ENCODE measurements at regions not wholly inside any gene's neighbourhood (a gene's known extent, or its start where the extent isn't known, plus 50 kb on each side); places are given as distances from the start of the nearest gene placed in this dataset.

- H3K36me3 Mint-ChIP-seq (ENCODE audit: low read depth): no peaks in the 10 kb centered on the region
- peaks cover 24% of the 10 kb centered on the region for H3K9me3 Mint-ChIP-seq
- no peak overlapping the region for H3K4me3 Mint-ChIP-seq
- H3K27ac Mint-ChIP-seq: no peak overlapping the region
- no peaks in the 10 kb centered on the region for H3K4me1 Mint-ChIP-seq (ENCODE audit: low read depth)
- DNase-seq (ENCODE audit: low spot score): no peak
- intact Hi-C loops (cut with micrococcal nuclease): no loop called here
- no peaks in the 10 kb centered on the region for H3K27me3 Mint-ChIP-seq (ENCODE audit: insufficient read depth)
Observed at GRCh38 chr21:16797966-16798365, 714.9 kb upstream of the CXADR start.

- intact Hi-C loops (cut with micrococcal nuclease): no loop called here
- Mint-ChIP-seq H3K36me3 (ENCODE audit: low read depth) (no peaks in the 10 kb centered on the region), H3K9me3 (peaks cover 35% of the 10 kb centered on the region), H3K27ac (no peak overlapping the region), H3K27me3 (ENCODE audit: insufficient read depth) (no peaks in the 10 kb centered on the region), H3K4me3 (no peak overlapping the region), H3K4me1 (ENCODE audit: low read depth) (no peaks in the 10 kb centered on the region)
- no peak for DNase-seq (ENCODE audit: low spot score)
Observed at GRCh38 chr21:16800536-16801275, 712.1 kb upstream of the CXADR start.

DNA sequence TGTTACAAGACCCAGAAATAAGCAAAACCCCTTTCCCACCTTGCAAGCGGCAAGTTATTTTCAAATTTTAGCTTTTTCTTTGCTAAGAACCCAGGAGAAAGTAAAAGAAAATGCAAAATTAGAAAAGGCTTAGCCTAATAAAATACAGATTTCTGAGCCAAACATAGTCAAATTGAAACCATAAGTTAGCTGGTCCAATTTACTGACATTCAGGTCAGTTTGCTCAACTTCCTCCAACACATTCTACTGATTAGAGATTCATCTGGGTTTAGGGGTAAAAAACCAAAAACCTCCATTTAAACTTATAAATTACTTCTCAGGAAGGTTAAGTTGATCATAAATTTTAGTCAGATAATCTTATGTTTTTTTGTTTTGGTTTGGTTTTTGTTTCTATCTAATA is 701.8 kb upstream of the CXADR start:
- Mint-ChIP-seq H3K27ac (no peak overlapping the region), H3K4me3 (no peak overlapping the region), H3K36me3 (ENCODE audit: low read depth) (no peaks in the 10 kb centered on the region), H3K27me3 (ENCODE audit: insufficient read depth) (no peaks in the 10 kb centered on the region), H3K4me1 (ENCODE audit: low read depth) (no peaks in the 10 kb centered on the region), H3K9me3 (peaks cover 11% of the 10 kb centered on the region)
- intact Hi-C loops (cut with micrococcal nuclease): no loop called here
- no peak for DNase-seq (ENCODE audit: low spot score)

- Mint-ChIP-seq H3K4me3 (no peak overlapping the region), H3K36me3 (ENCODE audit: low read depth) (no peaks in the 10 kb centered on the region), H3K4me1 (ENCODE audit: low read depth) (no peaks in the 10 kb centered on the region), H3K27ac (no peak overlapping the region), H3K27me3 (ENCODE audit: insufficient read depth) (no peaks in the 10 kb centered on the region), H3K9me3 (peaks cover 5% of the 10 kb centered on the region)
- intact Hi-C loops (cut with micrococcal nuclease): no loop called here
- no peak for DNase-seq (ENCODE audit: low spot score)
Observed at GRCh38 chr21:16811970-16812369, 700.9 kb upstream of the CXADR start.

DNA sequence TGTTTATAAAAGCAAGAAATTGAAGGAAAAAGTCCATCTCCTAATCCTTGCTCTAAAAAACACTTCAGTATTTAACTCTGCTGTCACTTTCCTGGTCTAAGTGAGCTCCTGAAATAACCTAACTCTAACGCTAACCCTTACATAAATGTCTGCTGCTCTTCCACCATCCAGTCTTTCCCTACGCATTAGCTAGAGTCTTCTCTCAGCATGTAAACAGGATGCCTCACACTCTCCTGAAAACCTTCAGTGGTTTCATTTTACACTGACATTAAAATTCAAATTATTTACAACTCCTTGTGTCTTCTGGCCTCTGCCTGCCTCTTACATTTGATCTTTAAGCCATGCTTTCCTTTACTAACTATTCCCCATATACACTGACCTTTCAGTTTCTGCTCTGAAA is 697.6 kb upstream of the CXADR start:
- intact Hi-C loops (cut with micrococcal nuclease): no loop called here

GRCh38 chr21:16821588-16821987 is 691.3 kb upstream of the CXADR start:
- Mint-ChIP-seq H3K27me3 (ENCODE audit: insufficient read depth) (no peaks in the 10 kb centered on the region), H3K36me3 (ENCODE audit: low read depth) (no peaks in the 10 kb centered on the region), H3K4me3 (no peak overlapping the region), H3K4me1 (ENCODE audit: low read depth) (no peaks in the 10 kb centered on the region), H3K27ac (no peak overlapping the region), H3K9me3 (peaks cover 39% of the 10 kb centered on the region)
- no peak for DNase-seq (ENCODE audit: low spot score)
- intact Hi-C loops (cut with micrococcal nuclease): no loop called here

More for the DNA sequence above, 697.6 kb upstream of the CXADR start:
- Mint-ChIP-seq H3K36me3 (ENCODE audit: low read depth) (no peaks in the 10 kb centered on the region), H3K4me1 (ENCODE audit: low read depth) (no peaks in the 10 kb centered on the region), H3K27ac (no peak overlapping the region), H3K27me3 (ENCODE audit: insufficient read depth) (no peaks in the 10 kb centered on the region), H3K4me3 (no peak overlapping the region), H3K9me3 (peaks cover 6% of the 10 kb centered on the region)
- DNase-seq (ENCODE audit: low spot score): no peak

DNA sequence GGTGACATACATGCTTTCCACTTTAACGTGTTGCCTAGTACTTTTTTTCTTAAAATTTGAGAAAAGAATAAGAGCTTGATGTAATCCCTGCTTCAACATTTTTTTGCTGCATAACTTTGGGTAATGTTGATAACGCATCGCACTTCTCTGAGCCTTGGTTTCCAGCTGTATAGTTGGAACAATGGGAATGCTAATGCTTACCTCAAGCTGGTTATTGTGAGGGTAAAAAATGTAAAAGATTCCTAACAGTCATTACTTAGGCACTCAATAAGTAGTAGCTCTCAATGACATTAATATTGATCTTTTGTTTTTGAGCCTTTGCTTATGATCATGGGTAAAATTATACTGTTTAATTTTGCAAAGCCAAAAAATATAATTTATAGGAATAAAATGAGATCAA is 683.3 kb upstream of the CXADR start:
- H3K36me3 Mint-ChIP-seq (ENCODE audit: low read depth): no peaks in the 10 kb centered on the region
- intact Hi-C loops (cut with micrococcal nuclease): no loop called here
- peaks cover 12% of the 10 kb centered on the region for H3K9me3 Mint-ChIP-seq

DNA sequence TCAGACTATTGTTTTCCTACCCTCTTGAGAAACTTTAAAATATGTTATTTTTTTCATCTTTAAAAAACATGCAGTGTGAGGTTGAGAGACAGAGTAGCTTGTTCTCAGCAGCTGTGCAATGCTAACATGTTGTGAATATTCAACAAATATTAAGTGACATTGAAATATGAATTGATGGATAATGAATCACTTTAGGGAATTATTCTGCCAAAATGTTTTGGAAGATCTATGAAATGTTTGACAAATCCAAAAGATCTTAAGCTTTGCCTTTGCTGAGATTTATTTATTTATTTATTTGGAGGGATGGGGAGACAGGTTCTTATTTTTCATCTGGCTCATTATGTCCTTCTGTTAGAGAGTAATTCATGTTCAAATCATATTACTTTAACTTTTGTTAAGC is 680.1 kb upstream of the CXADR start:
- intact Hi-C loops (cut with micrococcal nuclease): no loop called here
- Mint-ChIP-seq H3K4me1 (ENCODE audit: low read depth) (no peaks in the 10 kb centered on the region), H3K27me3 (ENCODE audit: insufficient read depth) (no peaks in the 10 kb centered on the region), H3K9me3 (peaks cover 6% of the 10 kb centered on the region), H3K36me3 (ENCODE audit: low read depth) (no peaks in the 10 kb centered on the region), H3K27ac (no peak overlapping the region), H3K4me3 (no peak overlapping the region)
- no peak for DNase-seq (ENCODE audit: low spot score)

More for the DNA sequence above, 683.3 kb upstream of the CXADR start:
- Mint-ChIP-seq H3K4me3 (no peak overlapping the region), H3K27me3 (ENCODE audit: insufficient read depth) (no peaks in the 10 kb centered on the region), H3K4me1 (ENCODE audit: low read depth) (no peaks in the 10 kb centered on the region), H3K27ac (no peak overlapping the region)
- DNase-seq (ENCODE audit: low spot score): no peak

DNA sequence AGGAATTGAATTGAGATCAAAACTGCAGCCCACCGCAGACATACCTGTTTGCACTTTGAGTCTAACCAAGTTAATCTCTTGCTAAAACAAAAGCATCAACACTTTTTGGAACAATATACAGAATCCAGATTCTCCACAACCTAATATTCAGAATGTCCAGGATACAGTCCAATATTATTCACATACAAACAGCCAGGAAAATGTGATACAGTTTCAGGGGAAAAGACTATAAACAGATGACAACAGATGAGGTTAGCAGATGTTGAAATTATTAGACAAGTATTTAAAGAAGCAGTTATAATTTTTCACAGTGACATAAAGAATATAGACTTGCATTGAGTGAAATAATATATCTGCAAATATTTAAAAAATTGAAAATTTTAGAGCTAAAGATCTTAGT is 678.1 kb upstream of the CXADR start:
- Mint-ChIP-seq H3K4me1 (ENCODE audit: low read depth) (no peaks in the 10 kb centered on the region), H3K36me3 (ENCODE audit: low read depth) (no peaks in the 10 kb centered on the region), H3K9me3 (peaks cover 14% of the 10 kb centered on the region), H3K4me3 (no peak overlapping the region), H3K27ac (no peak overlapping the region), H3K27me3 (ENCODE audit: insufficient read depth) (no peaks in the 10 kb centered on the region)
- DNase-seq (ENCODE audit: low spot score): no peak
- intact Hi-C loops (cut with micrococcal nuclease): no loop called here

GRCh38 chr21:16837321-16837720 is 675.5 kb upstream of the CXADR start:
- Mint-ChIP-seq H3K4me3 (no peak overlapping the region), H3K27ac (no peak overlapping the region), H3K9me3 (peaks cover 14% of the 10 kb centered on the region), H3K36me3 (ENCODE audit: low read depth) (no peaks in the 10 kb centered on the region), H3K27me3 (ENCODE audit: insufficient read depth) (no peaks in the 10 kb centered on the region), H3K4me1 (ENCODE audit: low read depth) (no peaks in the 10 kb centered on the region)
- intact Hi-C loops (cut with micrococcal nuclease): no loop called here
- no peak for DNase-seq (ENCODE audit: low spot score)

- H3K27me3 Mint-ChIP-seq (ENCODE audit: insufficient read depth): no peaks in the 10 kb centered on the region
Observed at GRCh38 chr21:16837721-16838120, 675.1 kb upstream of the CXADR start.

GRCh38 chr21:16838331-16838730 is 674.5 kb upstream of the CXADR start:
- Mint-ChIP-seq H3K27ac (no peak overlapping the region), H3K36me3 (ENCODE audit: low read depth) (no peaks in the 10 kb centered on the region), H3K4me3 (no peak overlapping the region), H3K4me1 (ENCODE audit: low read depth) (no peaks in the 10 kb centered on the region), H3K27me3 (ENCODE audit: insufficient read depth) (no peaks in the 10 kb centered on the region), H3K9me3 (peaks cover 14% of the 10 kb centered on the region)
- intact Hi-C loops (cut with micrococcal nuclease): no loop called here
- DNase-seq (ENCODE audit: low spot score): no peak

More at GRCh38 chr21:16837721-16838120, 675.1 kb upstream of the CXADR start:
- Mint-ChIP-seq H3K4me3 (no peak overlapping the region), H3K36me3 (ENCODE audit: low read depth) (no peaks in the 10 kb centered on the region), H3K9me3 (peaks cover 14% of the 10 kb centered on the region), H3K27ac (no peak overlapping the region), H3K4me1 (ENCODE audit: low read depth) (no peaks in the 10 kb centered on the region)
- intact Hi-C loops (cut with micrococcal nuclease): no loop called here
- no peak for DNase-seq (ENCODE audit: low spot score)

DNA sequence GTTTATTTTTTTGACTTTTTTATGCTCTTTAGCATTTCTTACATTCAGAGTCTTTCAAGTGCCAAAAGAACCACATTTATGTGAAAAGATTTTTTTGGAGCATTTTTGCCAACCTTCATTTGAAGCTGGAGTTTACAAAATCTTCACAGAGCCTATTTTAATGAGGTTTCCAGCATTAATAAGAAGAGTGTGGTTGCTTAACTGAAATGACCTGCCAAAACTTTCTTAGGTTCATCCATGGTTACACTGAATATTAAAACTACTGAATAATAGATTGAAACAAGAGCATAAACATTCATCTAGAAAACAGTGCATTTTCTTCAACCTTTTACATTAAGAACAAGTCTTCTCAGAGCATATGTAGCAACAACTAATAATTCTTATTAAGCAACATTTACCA is 672.3 kb upstream of the CXADR start:
- intact Hi-C loops (cut with micrococcal nuclease): no loop called here
- Mint-ChIP-seq H3K27ac (no peak overlapping the region), H3K36me3 (ENCODE audit: low read depth) (no peaks in the 10 kb centered on the region)

More for the DNA sequence above, 672.3 kb upstream of the CXADR start:
- Mint-ChIP-seq H3K9me3 (peaks cover 16% of the 10 kb centered on the region), H3K27me3 (ENCODE audit: insufficient read depth) (no peaks in the 10 kb centered on the region), H3K4me1 (ENCODE audit: low read depth) (no peaks in the 10 kb centered on the region), H3K4me3 (no peak overlapping the region)
- no peak for DNase-seq (ENCODE audit: low spot score)

All from activated T-helper 1 cell treated with anti-CD3 and anti-CD28 coated beads, Interleukin-12 subunit alpha, Interleukin-12 subunit beta, Interleukin-2, Interleukin-4 antibody, amounts not matched to agents 30 ng/mL and 10 ng/mL and 1 ng/mL, durations not matched to agents 14 hours and 24 hours and 36 hours (primary cell).